Naive B cell (primary cell): ENCODE measurements at regions not wholly inside any gene's neighbourhood (a gene's known extent, or its start where the extent isn't known, plus 50 kb on each side); places are given as distances from the start of the nearest gene placed in this dataset.

Source experiments
- ATAC-seq, 2 donors: fragments of 150-1000 bp; cut with Tn5 transposase; 2 replicates each; pipeline ENCODE4 v1.10.0; 2021; ENCODE audit warnings: low read depth in 2 of 2, mild to moderate bottlenecking in 2 of 2, moderate library complexity in 2 of 2
- DNase-seq: peaks from one replicate; pipeline ENCODE4 v3.0.0; 2022
- H3K27ac Mint-ChIP-seq, 6 donors: one replicate each; pipeline ENCODE4 v1.8.0; 2020 to 2022; ENCODE audit warnings: mild to moderate bottlenecking in 6 of 6, mixed read lengths in 6 of 6, moderate library complexity in 5 of 6, inconsistent platforms in 2 of 6
- H3K27me3 Mint-ChIP-seq, 3 donors: one replicate each; pipeline ENCODE4 v1.8.0; 2021 to 2022; ENCODE audit warnings: mixed read lengths in 3 of 3, mild to moderate bottlenecking in 1 of 3
- H3K36me3 Mint-ChIP-seq, 2 donors: one replicate each; pipeline ENCODE4 v1.8.0; 2020 to 2022; ENCODE audit warnings: mixed read lengths in 2 of 2, inconsistent platforms in 1 of 2, mild to moderate bottlenecking in 1 of 2
- H3K4me1 Mint-ChIP-seq, 3 donors: one replicate each; pipeline ENCODE4 v1.8.0; 2020 to 2022; ENCODE audit warnings: mixed read lengths in 3 of 3, inconsistent platforms in 1 of 3, mild to moderate bottlenecking in 1 of 3, moderate library complexity in 1 of 3
- H3K4me3 Mint-ChIP-seq, 8 donors: one replicate each; pipeline ENCODE4 v1.8.0; 2020 to 2022; ENCODE audit warnings: mild to moderate bottlenecking in 8 of 8, mixed read lengths in 8 of 8, moderate library complexity in 8 of 8, inconsistent platforms in 2 of 8
- H3K9me3 Mint-ChIP-seq, 7 donors: one replicate each; pipeline ENCODE4 v1.8.0; 2020 to 2022; ENCODE audit warnings: mixed read lengths in 7 of 7, mild to moderate bottlenecking in 5 of 7, inconsistent platforms in 2 of 7, moderate library complexity in 1 of 7

DNA sequence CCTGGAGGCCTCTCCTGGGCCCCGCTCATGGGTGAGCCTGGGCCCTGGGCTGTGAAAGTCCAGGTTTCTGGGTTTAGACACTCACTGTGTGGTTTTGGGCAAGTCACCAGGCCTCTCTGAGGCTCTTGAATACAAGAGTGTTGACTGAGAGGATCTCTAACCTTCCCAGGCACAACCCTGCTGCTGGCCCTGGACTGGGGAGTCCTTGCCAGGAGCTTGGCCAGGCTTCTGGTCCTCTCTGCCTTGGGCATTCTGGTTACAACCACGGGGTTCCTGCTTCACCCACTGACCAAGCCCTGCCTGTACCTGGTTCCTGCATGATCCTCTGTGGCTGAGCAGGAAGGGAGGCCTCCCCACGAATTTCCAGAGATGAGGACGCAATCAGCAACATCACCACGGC, 63.6 kb upstream of the COL13A1 start:
- Mint-ChIP-seq H3K36me3 (no peaks in the 10 kb centered on the region), H3K27ac (no peak overlapping the region), H3K4me1 (no peaks in the 10 kb centered on the region), H3K9me3 (peaks cover 0 to 4% (median 0%) of the 10 kb centered on the region in 7 donors), H3K4me3 (no peak overlapping the region), H3K27me3 (peaks cover 6 to 17% (median 16%) of the 10 kb centered on the region in 3 donors)
- ATAC-seq: no peak
- DNase-seq: no peak

DNA sequence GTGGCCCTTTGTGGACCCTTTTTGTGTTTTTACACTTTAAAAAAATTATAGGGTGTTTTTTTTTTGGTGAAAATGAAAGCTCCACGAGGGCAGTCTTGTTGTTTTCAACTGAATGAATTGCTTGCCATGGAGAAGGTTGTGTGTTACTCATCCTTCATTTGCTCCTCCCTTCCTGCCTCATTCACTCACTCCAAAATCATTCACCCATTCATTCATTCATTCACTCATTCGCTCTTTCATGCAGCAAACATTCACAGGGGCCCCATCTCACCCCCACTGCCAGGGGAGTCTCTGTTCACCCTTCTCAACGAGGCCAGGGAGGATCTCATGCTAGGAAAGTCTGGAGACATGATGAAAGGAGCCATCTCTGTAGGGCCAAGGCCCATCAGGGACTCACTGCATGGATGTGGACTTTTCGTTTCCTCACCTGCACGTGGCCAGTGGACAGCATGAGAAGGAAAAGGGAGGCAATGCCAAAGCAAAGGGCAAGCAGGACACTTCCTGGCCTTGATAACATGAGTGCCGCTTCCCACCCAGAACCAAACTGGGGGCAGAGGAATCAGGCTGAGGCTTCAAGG, 62.8 kb upstream of the COL13A1 start:
- Mint-ChIP-seq H3K27ac (peak overlapping the region in 1 of 6 donors; percentile 56), H3K4me3 (no peak overlapping the region)

DNA sequence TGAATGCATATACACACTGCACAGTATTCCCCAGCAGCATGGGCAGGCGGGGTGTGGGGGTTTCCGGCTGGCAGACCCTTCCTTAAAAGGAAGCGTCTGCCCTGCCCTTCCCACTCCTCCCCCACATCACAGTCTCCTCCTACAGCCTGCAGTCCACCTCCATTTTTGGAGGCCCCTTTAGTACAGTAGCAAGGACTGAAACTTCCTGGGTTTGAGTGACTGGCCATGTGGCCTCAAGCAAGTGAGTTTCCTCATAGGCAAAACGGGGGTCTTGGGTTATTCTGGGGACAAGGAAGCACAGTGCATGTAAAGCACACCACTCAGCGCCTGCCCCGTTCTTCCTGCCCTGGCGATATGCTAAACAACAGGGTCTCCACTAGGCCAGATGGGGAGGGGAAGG, 62.1 kb upstream of the COL13A1 start:
- no peak overlapping the region for H3K27ac Mint-ChIP-seq
- no peaks in the 10 kb centered on the region for H3K36me3 Mint-ChIP-seq
- DNase-seq (no peak), ATAC-seq (no peak)
- no peak overlapping the region for H3K4me3 Mint-ChIP-seq
- H3K9me3 Mint-ChIP-seq: peaks cover 0 to 6% (median 0%) of the 10 kb centered on the region in 7 donors
- no peaks in the 10 kb centered on the region for H3K4me1 Mint-ChIP-seq
- H3K27me3 Mint-ChIP-seq: peaks cover 6 to 29% (median 19%) of the 10 kb centered on the region in 3 donors

More for the DNA sequence above, 62.8 kb upstream of the COL13A1 start:
- ATAC-seq: no peak
- Mint-ChIP-seq H3K27me3 (peaks cover 6 to 25% (median 17%) of the 10 kb centered on the region in 3 donors), H3K4me1 (no peaks in the 10 kb centered on the region), H3K9me3 (peaks cover 0 to 6% (median 0%) of the 10 kb centered on the region in 7 donors), H3K36me3 (no peaks in the 10 kb centered on the region)
- DNase-seq: no peak

DNA sequence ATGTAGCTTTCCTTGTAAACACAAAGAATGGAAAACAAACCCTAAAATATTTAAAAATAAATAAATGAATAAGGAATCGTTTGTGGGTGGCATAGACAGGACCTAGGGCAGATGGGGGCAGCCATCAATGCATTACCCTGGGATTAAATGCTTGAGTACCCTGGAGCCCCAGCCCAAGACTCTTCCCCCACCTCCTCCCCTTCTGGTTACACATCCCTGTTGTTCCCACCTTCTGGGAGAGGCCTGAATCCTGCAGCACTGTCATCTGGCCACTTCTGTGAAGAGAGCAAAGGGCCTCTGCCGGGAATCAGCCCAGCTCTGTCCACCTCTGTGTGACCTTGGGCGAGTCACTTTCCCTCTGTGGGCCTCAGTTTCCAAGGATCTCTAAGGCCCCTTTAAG, 61.6 kb upstream of the COL13A1 start:
- Mint-ChIP-seq H3K27me3 (peaks cover 6 to 34% (median 24%) of the 10 kb centered on the region in 3 donors), H3K27ac (no peak overlapping the region), H3K4me3 (no peak overlapping the region), H3K4me1 (no peaks in the 10 kb centered on the region), H3K9me3 (peaks cover 0 to 6% (median 0%) of the 10 kb centered on the region in 7 donors), H3K36me3 (no peaks in the 10 kb centered on the region)
- no peak for ATAC-seq
- no peak for DNase-seq

DNA sequence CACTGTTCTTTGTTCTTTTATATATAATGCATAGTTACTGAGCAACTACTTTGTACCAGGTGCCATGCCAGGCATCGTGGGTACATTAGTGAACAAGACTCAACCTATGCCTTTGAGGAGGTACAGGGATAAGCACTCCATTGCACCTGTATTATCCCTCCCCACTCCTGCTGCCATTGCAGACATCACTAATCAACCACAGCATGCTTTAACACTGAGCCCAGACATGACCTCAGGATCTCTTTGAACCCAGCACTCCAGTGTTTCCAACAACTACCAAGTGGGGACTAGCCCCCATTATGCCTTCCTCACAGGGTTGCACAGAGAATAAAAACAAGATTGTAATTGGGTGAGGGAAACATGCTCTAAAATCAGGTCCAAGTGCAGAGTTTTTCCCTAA, 60.5 kb upstream of the COL13A1 start:
- no peak for ATAC-seq
- no peak overlapping the region for H3K4me3 Mint-ChIP-seq

DNA sequence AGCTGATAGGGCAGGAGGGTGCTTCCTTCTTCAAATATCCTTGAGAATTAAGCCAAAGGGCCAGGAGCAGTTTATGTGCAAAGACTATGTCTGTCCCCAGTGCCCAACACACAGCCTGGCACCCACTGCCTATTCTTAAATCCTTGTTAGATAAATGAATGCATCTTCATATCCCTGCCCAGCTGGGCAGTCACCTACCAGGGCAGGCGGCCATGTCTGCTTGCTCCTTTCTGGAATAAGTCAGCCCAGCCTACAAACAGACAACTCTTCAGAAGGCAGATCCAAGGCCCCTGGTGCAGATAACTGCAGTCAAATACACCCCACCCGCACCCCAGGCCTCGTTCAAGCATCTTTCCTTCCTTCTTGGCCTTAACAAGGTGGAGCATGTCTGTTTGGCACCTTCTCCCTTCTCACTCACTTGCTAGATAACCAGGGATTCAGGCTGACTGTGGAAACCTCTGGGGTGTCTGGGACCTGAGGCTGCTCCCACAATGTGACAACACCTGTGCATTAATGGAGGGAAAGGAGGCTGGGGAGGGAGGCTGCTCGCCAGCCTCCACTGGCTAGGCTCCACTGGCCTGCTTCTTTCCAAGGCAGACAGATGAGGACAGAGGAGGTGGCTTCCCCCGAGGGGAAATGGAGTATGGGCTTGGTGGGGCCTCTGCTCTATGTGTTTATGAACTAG, 59.9 kb upstream of the COL13A1 start:
- ATAC-seq: no peak
- DNase-seq: no peak

More for the DNA sequence above, 60.5 kb upstream of the COL13A1 start:
- no peaks in the 10 kb centered on the region for H3K36me3 Mint-ChIP-seq
- H3K27me3 Mint-ChIP-seq: peaks cover 6 to 34% (median 27%) of the 10 kb centered on the region in 3 donors
- H3K27ac Mint-ChIP-seq: no peak overlapping the region
- no peak for DNase-seq
- H3K9me3 Mint-ChIP-seq: peaks cover 0 to 6% (median 0%) of the 10 kb centered on the region in 7 donors
- H3K4me1 Mint-ChIP-seq: no peaks in the 10 kb centered on the region

DNA sequence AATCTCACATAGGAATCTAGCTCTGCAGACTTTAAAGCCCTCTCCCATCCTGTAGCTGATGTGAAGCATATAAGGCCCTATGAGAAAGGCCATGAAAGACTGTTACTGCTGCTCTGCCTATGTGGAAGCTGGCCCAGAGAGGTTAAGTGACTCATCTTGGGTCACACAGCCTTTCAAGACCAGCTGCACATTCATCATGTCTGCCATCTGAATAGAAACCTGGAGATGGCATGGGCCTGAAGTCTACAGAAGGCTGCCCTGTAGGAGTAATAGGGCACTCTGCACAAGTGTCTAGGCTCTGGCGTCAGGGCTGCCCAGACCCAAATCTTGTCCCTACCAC, 59.4 kb upstream of the COL13A1 start:
- no peaks in the 10 kb centered on the region for H3K36me3 Mint-ChIP-seq
- ATAC-seq (no peak), DNase-seq (no peak)
- H3K4me3 Mint-ChIP-seq: no peak overlapping the region
- no peak overlapping the region for H3K27ac Mint-ChIP-seq
- H3K9me3 Mint-ChIP-seq: peaks cover 0 to 6% (median 0%) of the 10 kb centered on the region in 7 donors
- peaks cover 6 to 34% (median 27%) of the 10 kb centered on the region in 3 donors for H3K27me3 Mint-ChIP-seq
- H3K4me1 Mint-ChIP-seq: no peaks in the 10 kb centered on the region

More for the DNA sequence above, 59.9 kb upstream of the COL13A1 start:
- Mint-ChIP-seq H3K9me3 (peaks cover 0 to 6% (median 0%) of the 10 kb centered on the region in 7 donors), H3K4me3 (no peak overlapping the region), H3K27me3 (peaks cover 6 to 34% (median 27%) of the 10 kb centered on the region in 3 donors), H3K27ac (no peak overlapping the region), H3K4me1 (no peaks in the 10 kb centered on the region), H3K36me3 (no peaks in the 10 kb centered on the region)

DNA sequence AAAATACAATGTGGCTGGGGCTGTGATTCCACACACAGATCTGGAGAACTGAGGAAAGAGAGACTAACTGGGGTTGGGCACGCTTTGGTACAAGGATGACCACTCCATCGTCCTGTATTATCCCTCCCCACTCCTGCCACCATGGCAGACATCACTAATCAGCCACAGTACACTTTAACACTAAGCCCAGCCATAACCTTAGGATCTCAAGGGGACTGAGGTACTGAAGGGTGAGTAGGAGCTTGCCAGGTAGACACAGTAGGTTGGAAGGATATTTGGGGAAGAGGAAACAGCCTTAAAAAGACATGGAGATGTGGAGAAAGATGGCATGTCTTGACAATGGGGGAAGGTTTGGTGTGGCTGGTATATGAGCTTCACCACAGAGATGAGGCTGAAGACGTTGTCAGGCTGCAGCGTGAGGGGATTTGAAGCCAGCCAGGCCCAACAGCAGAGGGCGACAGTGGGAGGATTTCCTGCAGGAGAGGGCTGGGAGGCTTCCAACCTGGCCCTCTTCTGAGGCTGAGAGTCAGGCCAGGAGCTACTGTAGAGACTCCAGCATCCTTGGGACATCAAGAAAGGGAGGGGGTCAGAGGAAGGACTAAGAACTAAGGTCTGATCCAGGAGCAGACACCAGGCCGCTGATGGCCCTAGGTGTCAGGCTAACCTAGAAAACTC, 58.6 kb upstream of the COL13A1 start:
- peaks cover 0 to 6% (median 0%) of the 10 kb centered on the region in 7 donors for H3K9me3 Mint-ChIP-seq
- ATAC-seq (no peak), DNase-seq (no peak)
- H3K4me1 Mint-ChIP-seq: no peaks in the 10 kb centered on the region
- peaks cover 6 to 34% (median 27%) of the 10 kb centered on the region in 3 donors for H3K27me3 Mint-ChIP-seq
- H3K36me3 Mint-ChIP-seq: no peaks in the 10 kb centered on the region
- H3K4me3 Mint-ChIP-seq: no peak overlapping the region
- no peak overlapping the region for H3K27ac Mint-ChIP-seq

DNA sequence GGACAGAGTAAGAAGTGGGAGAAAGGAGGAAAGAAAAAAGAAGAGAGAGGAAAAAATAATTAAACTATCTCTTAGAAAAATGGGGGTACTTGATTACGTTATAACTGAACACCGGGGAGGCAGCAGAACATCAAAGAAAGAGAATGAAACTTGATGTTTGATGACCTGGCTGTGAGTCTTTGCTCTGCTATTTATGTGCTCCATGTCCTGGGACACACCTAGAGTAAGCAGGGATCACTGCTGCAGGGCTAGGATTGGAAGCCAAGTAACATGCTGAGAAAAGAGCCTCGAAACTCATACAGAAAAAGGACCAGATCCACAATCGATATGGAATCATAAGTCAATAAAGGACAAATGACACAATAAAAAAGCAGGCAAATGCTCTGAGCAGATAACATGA, 56.7 kb upstream of the COL13A1 start:
- no peaks in the 10 kb centered on the region for H3K4me1 Mint-ChIP-seq
- H3K4me3 Mint-ChIP-seq: no peak overlapping the region
- H3K36me3 Mint-ChIP-seq: no peaks in the 10 kb centered on the region
- no peak for DNase-seq
- H3K9me3 Mint-ChIP-seq: peaks cover 0 to 6% (median 0%) of the 10 kb centered on the region in 7 donors
- H3K27me3 Mint-ChIP-seq: peaks cover 0 to 48% (median 30%) of the 10 kb centered on the region in 3 donors
- H3K27ac Mint-ChIP-seq: peak overlapping the region in 1 of 6 donors; percentile 30
- ATAC-seq: no peak

DNA sequence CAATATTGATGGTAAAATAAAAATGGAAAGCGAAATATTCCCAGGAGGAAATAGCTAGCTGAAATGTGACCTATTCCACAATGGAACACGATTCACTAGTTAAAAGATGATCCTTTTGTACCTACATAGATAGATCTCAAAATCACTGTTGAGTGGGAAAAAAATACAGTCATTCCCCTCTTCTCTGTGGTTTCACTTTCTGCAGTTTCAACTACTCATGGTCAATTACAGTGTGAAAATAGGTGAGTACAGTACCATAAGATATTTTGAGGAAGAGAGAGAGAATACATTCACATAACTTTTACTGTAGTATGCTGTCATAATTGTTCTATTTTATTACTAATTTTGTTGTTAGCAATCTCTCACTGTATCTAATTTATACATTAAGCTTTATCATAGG, 56.0 kb upstream of the COL13A1 start:
- no peak overlapping the region for H3K27ac Mint-ChIP-seq
- no peak overlapping the region for H3K4me3 Mint-ChIP-seq
- no peaks in the 10 kb centered on the region for H3K4me1 Mint-ChIP-seq
- H3K36me3 Mint-ChIP-seq: no peaks in the 10 kb centered on the region
- ATAC-seq (no peak), DNase-seq (no peak)
- H3K27me3 Mint-ChIP-seq: peaks cover 0 to 52% (median 34%) of the 10 kb centered on the region in 3 donors
- H3K9me3 Mint-ChIP-seq: peaks cover 0 to 6% (median 0%) of the 10 kb centered on the region in 7 donors

DNA sequence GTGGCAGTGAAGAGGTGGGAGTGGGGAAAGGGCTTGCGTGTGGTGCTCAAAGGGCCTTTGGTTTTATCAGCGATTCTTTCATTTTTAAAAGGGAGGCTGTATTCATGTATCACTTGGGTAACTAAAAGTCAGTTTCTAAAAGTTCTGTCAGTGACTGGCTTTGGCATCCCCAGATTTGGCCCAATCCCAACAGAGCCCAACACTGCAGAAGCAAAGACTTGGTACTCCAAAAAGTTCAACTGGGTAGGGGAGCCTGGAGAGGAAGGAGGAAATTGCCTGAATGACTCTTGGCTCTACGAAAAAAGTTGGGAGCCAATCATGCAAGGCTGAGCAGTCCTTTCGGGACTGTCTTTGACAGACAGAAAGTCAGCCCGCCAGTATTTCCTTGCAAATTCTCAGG, 54.5 kb upstream of the COL13A1 start:
- Mint-ChIP-seq H3K4me1 (no peaks in the 10 kb centered on the region), H3K9me3 (peaks cover 0 to 6% (median 0%) of the 10 kb centered on the region in 7 donors), H3K36me3 (no peaks in the 10 kb centered on the region), H3K27ac (no peak overlapping the region), H3K27me3 (peaks cover 0 to 53% (median 33%) of the 10 kb centered on the region in 3 donors), H3K4me3 (no peak overlapping the region)
- DNase-seq (no peak), ATAC-seq (no peak)

DNA sequence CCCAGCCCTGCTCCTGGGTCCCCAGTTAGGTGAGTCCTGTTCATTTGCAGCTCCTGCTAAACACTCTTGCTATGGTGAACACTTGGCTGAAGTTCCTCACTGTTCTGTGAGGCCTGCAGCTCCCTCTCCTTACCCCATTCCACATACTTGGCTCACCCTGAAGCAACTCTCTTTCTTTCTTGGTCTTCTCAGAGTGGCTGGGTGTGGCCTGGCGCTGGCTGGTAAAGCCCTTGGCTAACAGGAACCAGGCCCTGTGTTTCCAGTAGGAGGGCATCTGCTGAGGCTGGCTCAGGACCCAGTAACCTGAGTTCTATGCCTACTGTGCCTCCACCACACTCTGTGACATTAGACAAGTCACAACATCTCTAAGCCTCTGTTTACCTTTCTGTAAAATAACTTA, 53.1 kb upstream of the COL13A1 start:
- Mint-ChIP-seq H3K4me3 (no peak overlapping the region), H3K9me3 (no peaks in the 10 kb centered on the region), H3K27ac (no peak overlapping the region), H3K36me3 (no peaks in the 10 kb centered on the region), H3K4me1 (no peaks in the 10 kb centered on the region), H3K27me3 (peaks cover 4 to 49% (median 46%) of the 10 kb centered on the region in 3 donors)
- ATAC-seq: no peak
- no peak for DNase-seq

DNA sequence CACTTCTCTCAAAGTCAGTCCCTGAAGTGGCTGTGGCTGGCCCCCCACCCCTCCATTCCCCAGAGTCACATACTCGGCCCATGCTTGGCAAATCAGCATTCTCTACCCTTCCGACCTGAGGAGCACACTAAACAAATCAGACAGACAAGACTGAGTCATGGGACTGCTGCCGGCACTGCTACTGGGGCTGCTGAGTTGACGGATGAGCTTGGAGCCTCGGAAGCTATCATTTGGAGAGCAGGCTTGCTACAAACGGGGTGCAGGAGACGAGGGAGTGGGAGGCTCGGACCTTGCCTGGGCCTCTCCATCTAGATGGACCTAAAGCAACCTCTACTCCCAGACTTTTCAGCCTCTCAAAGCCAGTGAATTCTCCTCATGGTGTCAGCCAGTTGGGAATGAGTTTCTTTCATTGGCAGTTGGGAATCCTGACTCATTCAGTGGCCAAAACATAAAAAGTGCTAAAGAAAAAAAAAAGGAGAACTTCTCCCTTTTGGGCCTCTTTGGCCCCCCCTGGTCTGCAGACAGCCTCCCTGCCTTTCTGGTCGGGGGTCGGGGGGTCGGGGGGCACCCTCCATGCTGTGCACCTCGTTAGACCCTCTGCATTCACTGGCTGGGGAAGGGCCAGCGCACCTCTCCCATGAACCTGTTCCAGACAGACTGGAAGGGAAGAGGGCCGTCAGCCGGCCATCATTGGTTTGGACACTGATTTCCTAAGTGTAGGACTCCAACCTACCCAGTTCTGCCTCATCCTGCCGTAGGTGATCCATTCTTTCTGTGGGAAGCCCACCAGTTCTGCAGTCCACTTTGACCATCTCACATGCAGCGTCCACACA, 52.3 kb upstream of the COL13A1 start:
- H3K27ac Mint-ChIP-seq: no peak overlapping the region
- peaks cover 4 to 46% (median 44%) of the 10 kb centered on the region in 3 donors for H3K27me3 Mint-ChIP-seq
- H3K9me3 Mint-ChIP-seq: peaks cover 0 to 3% (median 0%) of the 10 kb centered on the region in 7 donors
- no peak for ATAC-seq
- no peaks in the 10 kb centered on the region for H3K4me1 Mint-ChIP-seq
- no peak overlapping the region for H3K4me3 Mint-ChIP-seq
- no peak for DNase-seq
- no peaks in the 10 kb centered on the region for H3K36me3 Mint-ChIP-seq
